D721Med (cell line): ENCODE measurements at regions not wholly inside any gene's neighbourhood (a gene's known extent, or its start where the extent isn't known, plus 50 kb on each side); places are given as distances from the start of the nearest gene placed in this dataset.

Experiments used
- DNase-seq: peaks from one replicate; pipeline ENCODE4 v3.0.0; 2011; ENCODE audit warnings: low spot score; ENCODE audit not compliant: insufficient read length
- FAIRE-seq: peaks from 2 replicates; lab custom pipeline; 2011; peaks lifted over from hg19 to GRCh38; lab: Jason Lieb, UNC
- TF ChIP-seq, protein P1 (sequence below): IDR thresholded peaks from 2 replicates; pipeline ENCODE4 v1.5.1; 2012; ENCODE audit warnings: mild to moderate bottlenecking, control low read depth; ENCODE audit not compliant: insufficient read depth; ENCODE audit errors: missing control alignments

DNA sequence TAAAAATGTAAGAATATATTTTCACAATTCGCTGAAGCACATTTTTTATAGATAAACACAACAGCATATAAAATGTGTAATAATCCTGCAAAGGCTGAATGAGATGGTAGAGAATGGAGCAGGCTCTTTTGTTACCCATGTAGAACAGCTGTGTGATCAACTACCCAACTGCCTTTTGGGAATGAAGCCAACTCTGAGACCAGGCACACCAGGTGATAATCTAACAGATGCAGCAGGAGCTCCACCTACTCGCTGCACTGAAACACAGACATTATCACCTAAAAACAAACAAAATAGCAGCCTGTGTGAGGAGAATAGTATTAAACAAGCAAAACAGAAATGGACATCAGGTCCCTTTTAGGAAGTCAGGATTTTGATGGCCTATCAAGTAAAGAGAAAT lies 183.3 kb downstream of the CCDC59 start:
- DNase-seq (no peak), FAIRE-seq (no peak)

DNA sequence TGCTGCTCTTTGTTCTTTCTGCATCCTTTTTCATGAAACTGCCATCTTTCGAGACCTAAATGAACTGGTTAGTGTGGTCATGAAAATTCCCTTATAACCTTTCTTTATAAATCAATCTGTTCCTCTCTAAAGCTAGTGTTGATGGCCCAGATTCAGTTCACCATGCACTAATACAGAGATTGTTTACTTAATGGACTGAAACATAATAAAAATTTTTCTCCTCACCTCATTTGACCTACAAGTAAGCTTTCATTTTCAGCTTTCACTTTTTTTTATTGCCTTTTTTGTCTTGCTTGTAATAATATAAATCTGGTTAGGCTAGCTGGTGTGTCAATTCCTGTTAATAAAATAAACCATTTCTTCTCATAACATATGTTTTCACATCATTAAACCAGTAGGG lies 183.8 kb downstream of the CCDC59 start:
- TF ChIP-seq, protein P1, sequence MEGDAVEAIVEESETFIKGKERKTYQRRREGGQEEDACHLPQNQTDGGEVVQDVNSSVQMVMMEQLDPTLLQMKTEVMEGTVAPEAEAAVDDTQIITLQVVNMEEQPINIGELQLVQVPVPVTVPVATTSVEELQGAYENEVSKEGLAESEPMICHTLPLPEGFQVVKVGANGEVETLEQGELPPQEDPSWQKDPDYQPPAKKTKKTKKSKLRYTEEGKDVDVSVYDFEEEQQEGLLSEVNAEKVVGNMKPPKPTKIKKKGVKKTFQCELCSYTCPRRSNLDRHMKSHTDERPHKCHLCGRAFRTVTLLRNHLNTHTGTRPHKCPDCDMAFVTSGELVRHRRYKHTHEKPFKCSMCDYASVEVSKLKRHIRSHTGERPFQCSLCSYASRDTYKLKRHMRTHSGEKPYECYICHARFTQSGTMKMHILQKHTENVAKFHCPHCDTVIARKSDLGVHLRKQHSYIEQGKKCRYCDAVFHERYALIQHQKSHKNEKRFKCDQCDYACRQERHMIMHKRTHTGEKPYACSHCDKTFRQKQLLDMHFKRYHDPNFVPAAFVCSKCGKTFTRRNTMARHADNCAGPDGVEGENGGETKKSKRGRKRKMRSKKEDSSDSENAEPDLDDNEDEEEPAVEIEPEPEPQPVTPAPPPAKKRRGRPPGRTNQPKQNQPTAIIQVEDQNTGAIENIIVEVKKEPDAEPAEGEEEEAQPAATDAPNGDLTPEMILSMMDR = no peak
- FAIRE-seq (no peak), DNase-seq (no peak)

More for the DNA sequence above, 183.3 kb downstream of the CCDC59 start:
- TF ChIP-seq, protein P1 = peak; percentile 37

DNA sequence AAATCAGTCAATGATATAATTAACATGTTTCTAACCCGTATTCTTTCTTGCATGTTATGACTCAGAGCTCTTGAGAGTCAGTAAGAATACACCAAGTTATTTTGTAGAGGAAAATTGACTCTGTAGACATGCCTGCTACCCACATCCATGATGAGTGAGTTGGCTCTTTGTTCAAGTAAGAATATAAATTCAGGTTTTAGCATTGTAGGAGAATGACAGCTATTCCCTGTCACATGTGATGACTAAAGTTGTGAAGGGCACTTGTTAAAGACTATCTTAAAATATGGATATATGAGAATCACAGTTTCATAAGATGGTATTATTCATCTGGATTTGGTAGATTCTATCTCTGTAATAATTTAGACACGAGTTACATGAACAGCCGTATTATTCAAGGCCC lies 209.1 kb downstream of the CCDC59 start:
- DNase-seq (no peak), FAIRE-seq (no peak)
- TF ChIP-seq, protein P1 = no peak

DNA sequence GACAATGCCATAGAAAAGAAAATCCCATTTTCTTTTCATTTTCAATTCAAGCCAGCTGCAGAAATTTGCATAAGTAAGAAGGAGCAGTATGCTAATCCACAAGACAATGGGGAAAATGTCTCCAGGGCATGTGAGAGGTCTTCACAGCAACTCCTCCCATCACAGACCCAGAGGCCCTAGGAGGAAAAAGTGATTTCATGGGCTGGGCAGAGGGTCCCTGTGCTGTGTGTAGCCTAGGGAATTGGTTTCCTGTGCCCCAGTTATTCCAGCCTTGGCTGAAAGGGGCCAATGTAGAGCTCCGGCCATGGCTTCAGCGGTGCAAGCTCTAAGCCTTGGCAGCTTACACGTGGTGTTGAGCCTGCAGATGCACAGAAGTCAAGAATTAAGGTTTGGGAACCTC lies 211.4 kb downstream of the CCDC59 start:
- TF ChIP-seq, protein P1 = no peak
- no peak for FAIRE-seq
- DNase-seq = no peak

DNA sequence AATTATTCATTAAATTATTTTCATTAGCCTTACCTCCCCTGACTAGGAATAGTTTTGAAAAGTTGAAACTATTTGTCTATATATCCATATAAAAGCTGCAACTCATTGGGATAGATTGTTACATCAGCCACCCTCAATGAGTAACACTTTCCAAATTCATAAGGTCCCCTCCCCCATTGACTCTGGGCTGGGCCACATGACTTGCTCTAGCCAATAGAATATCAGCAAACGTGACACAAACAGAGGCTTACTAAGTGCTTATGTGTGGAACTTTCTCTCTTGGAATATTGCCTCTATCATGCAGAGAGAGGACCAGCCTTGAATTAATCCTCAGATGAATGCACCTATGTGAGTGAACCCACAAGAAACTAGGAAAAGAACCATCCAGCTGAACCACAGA lies 213.7 kb downstream of the CCDC59 start:
- TF ChIP-seq, protein P1 = no peak
- FAIRE-seq = no peak
- no peak for DNase-seq

DNA sequence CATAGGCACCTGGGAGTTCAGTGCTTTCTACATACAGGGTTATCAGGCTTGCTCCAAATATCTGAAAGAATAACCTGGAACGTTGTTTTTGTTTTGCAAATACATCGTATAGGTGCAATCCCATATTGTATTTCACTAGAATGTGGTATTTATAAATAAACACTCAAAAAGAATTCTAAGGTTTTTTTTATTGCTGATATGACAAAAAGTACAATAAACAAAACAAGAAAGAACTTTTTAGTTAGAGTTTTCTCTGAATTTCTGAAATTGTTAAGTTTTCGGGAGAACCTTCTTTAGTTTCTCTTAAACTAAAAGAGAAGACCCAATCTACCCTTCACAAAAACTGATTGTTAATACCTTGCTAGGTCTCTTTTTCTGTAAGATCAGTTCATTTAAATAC lies 225.8 kb downstream of the CCDC59 start:
- DNase-seq = no peak
- TF ChIP-seq, protein P1 = no peak
- FAIRE-seq = no peak

DNA sequence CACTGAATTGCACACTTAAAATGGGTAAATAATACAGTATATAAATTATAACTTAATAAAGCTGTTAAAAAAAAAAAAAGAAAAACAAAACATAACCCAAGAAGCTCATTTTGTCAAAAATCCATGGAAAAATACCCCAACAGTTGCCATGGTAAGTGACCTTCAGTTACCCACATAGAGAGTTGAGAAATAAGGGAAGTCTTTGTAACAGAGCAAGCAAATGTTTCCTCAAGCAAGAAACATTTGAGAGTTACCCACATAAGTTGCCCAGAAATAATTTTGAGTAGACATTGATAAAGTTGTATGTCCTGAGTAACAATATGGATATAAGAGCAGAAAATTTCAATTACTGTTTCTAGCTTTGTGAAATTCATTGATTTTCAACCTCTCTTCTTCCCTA lies 227.4 kb downstream of the CCDC59 start:
- TF ChIP-seq, protein P1 = no peak
- no peak for DNase-seq
- no peak for FAIRE-seq
